Trophoblast cell (in vitro differentiated cells and primary cell): ENCODE measurements at regions not wholly inside any gene's neighbourhood (a gene's known extent, or its start where the extent isn't known, plus 50 kb on each side); places are given as distances from the start of the nearest gene placed in this dataset.

Source experiments
- DNase-seq, 2 donors: peaks; one replicate each; pipeline ENCODE4 v3.0.0-alpha.2; 2016
- H2AFZ ChIP-seq: 2 replicates; pipeline ENCODE4 v1.6.1; 2013; ENCODE audit warnings: low read length, moderate library complexity, mild to moderate bottlenecking; ENCODE audit not compliant: insufficient read depth, poor library complexity
- H2AK5ac ChIP-seq: 2 replicates; pipeline ENCODE4 v1.6.1; 2013; ENCODE audit warnings: mild to moderate bottlenecking, low read length
- H2BK120ac ChIP-seq: 2 replicates; pipeline ENCODE4 v1.6.1; 2013; ENCODE audit warnings: low read length, mild to moderate bottlenecking, moderate library complexity; ENCODE audit not compliant: insufficient read depth, poor library complexity
- H2BK12ac ChIP-seq: 2 replicates; pipeline ENCODE4 v1.6.1; 2013; ENCODE audit warnings: mild to moderate bottlenecking, low read length, moderate library complexity
- H2BK5ac ChIP-seq: 2 replicates; pipeline ENCODE4 v1.6.1; 2013; ENCODE audit warnings: low read length, low read depth, moderate library complexity, mild to moderate bottlenecking; ENCODE audit not compliant: poor library complexity
- H3K14ac ChIP-seq: 2 replicates; pipeline ENCODE4 v1.6.1; 2013; ENCODE audit warnings: mild to moderate bottlenecking, low read length
- H3K18ac ChIP-seq: 2 replicates; pipeline ENCODE4 v1.6.1; 2013; ENCODE audit warnings: mild to moderate bottlenecking, low read length
- H3K23ac ChIP-seq: 2 replicates; pipeline ENCODE4 v1.6.1; 2013; ENCODE audit warnings: low read length
- H3K27ac ChIP-seq: 2 replicates; pipeline ENCODE4 v1.5.1; 2013; ENCODE audit warnings: low read depth, mild to moderate bottlenecking, inconsistent platforms, low read length, moderate library complexity
- H3K27me3 ChIP-seq: 2 replicates; pipeline ENCODE4 v1.6.1; 2013; ENCODE audit warnings: inconsistent platforms, mild to moderate bottlenecking, low read length, moderate library complexity; ENCODE audit not compliant: insufficient read depth
- H3K36me3 ChIP-seq, 2 experiments: 1 replicate in 1 of 2; 2 replicates in 1 of 2; pipeline ENCODE4 v1.6.1; 2013; ENCODE audit warnings: low read length in 2 of 2, mild to moderate bottlenecking in 2 of 2, moderate library complexity in 1 of 2; ENCODE audit not compliant: insufficient read depth in 2 of 2, control insufficient read depth in 1 of 2
- H3K4ac ChIP-seq: 2 replicates; pipeline ENCODE4 v1.6.1; 2013; ENCODE audit warnings: low read depth, mild to moderate bottlenecking, low read length, moderate library complexity
- H3K4me1 ChIP-seq, 2 experiments: 1 replicate in 1 of 2; 2 replicates in 1 of 2; pipeline ENCODE4 v1.6.1; 2013; ENCODE audit warnings: low read length in 2 of 2, mild to moderate bottlenecking in 2 of 2, moderate library complexity in 1 of 2; ENCODE audit not compliant: insufficient read depth in 2 of 2, control insufficient read depth in 1 of 2
- H3K4me2 ChIP-seq: 2 replicates; pipeline ENCODE4 v1.6.1; 2013; ENCODE audit warnings: inconsistent platforms, mild to moderate bottlenecking, low read length, moderate library complexity
- H3K4me3 ChIP-seq: 2 replicates; pipeline ENCODE4 v1.5.1; 2013; ENCODE audit warnings: mild to moderate bottlenecking, low read depth, low read length, inconsistent platforms
- H3K79me1 ChIP-seq: one replicate; pipeline ENCODE4 v1.6.1; 2013; ENCODE audit warnings: low read length
- H3K79me2 ChIP-seq: 2 replicates; pipeline ENCODE4 v1.6.1; 2013; ENCODE audit warnings: low read length, mild to moderate bottlenecking; ENCODE audit not compliant: control insufficient read depth, insufficient read depth, poor library complexity
- H3K9ac ChIP-seq: 2 replicates; pipeline ENCODE4 v1.6.1; 2013; ENCODE audit warnings: mild to moderate bottlenecking, low read length
- H3K9me3 ChIP-seq: 2 replicates; pipeline ENCODE4 v1.6.1; 2013; ENCODE audit warnings: low read depth, mild to moderate bottlenecking, control low read depth, inconsistent platforms, low read length; ENCODE audit not compliant: insufficient read depth
- H4K12ac ChIP-seq: 2 replicates; pipeline ENCODE4 v1.6.1; 2013; ENCODE audit warnings: low read depth, mild to moderate bottlenecking, low read length, moderate library complexity
- H4K8ac ChIP-seq: 2 replicates; pipeline ENCODE4 v1.6.1; 2013; ENCODE audit warnings: low read depth, mild to moderate bottlenecking, low read length, moderate library complexity
- H4K91ac ChIP-seq: one replicate; pipeline ENCODE4 v1.6.1; 2013; ENCODE audit warnings: low read depth, mild to moderate bottlenecking, low read length, moderate library complexity
- WGBS: extraction: QIAGEN DNeasy Blood & Tissue Kit; methylation state at CpG from one replicate; pipeline ENCODE4 v1.1.7; 2013; ENCODE audit warnings: missing lambda C conversion rate; ENCODE audit not compliant: insufficient read length, insufficient coverage; ENCODE audit errors: extremely low coverage; 5-methylcytosine and 5-hydroxymethylcytosine counted together

GRCh38 chr6:144360401-144360800 is 75.3 kb downstream of the UTRN start:
- no peak overlapping the region for H4K8ac ChIP-seq
- H3K9me3 ChIP-seq: no peaks in the 10 kb centered on the region
- H2BK5ac ChIP-seq: no peak overlapping the region
- no peak overlapping the region for H4K12ac ChIP-seq
- no peak overlapping the region for H3K4ac ChIP-seq
- H3K4me1 ChIP-seq: peaks cover 5 to 6% of the 10 kb centered on the region in 2 experiments
- H3K18ac ChIP-seq: no peak overlapping the region
- H3K36me3 ChIP-seq: no peaks in the 10 kb centered on the region
- no peak overlapping the region for H3K23ac ChIP-seq
- no CpG with 5 or more reads among the region's 4 CpGs for WGBS
- H2AK5ac ChIP-seq: no peak overlapping the region
- H3K4me2 ChIP-seq: no peak overlapping the region
- no peak overlapping the region for H3K4me3 ChIP-seq
- H3K27ac ChIP-seq: no peak overlapping the region
- H3K79me2 ChIP-seq: no peaks in the 10 kb centered on the region
- no peak overlapping the region for H4K91ac ChIP-seq
- no peaks in the 10 kb centered on the region for H3K27me3 ChIP-seq
- H2BK12ac ChIP-seq: no peak overlapping the region
- H3K9ac ChIP-seq: no peak overlapping the region
- no peak overlapping the region for H3K14ac ChIP-seq
- H3K79me1 ChIP-seq: no peaks in the 10 kb centered on the region
- no peak overlapping the region for H2BK120ac ChIP-seq
- peak; percentile 53 to 70 for DNase-seq
- H2AFZ ChIP-seq: no peak overlapping the region

- DNase-seq: peak in 1 of 2 donors; percentile 25
- H4K91ac ChIP-seq: no peak overlapping the region
- no peak overlapping the region for H4K12ac ChIP-seq
- no peak overlapping the region for H3K27ac ChIP-seq
- no peak overlapping the region for H2AFZ ChIP-seq
- H3K27me3 ChIP-seq: no peaks in the 10 kb centered on the region
- no CpG with 5 or more reads among the region's 1 CpG for WGBS
- no peaks in the 10 kb centered on the region for H3K36me3 ChIP-seq
- no peak overlapping the region for H3K4ac ChIP-seq
- H2BK12ac ChIP-seq: no peak overlapping the region
- H3K4me1 ChIP-seq: peaks cover 5 to 6% of the 10 kb centered on the region in 2 experiments
- no peak overlapping the region for H3K18ac ChIP-seq
- H2AK5ac ChIP-seq: no peak overlapping the region
- no peak overlapping the region for H3K14ac ChIP-seq
- H4K8ac ChIP-seq: no peak overlapping the region
- no peak overlapping the region for H3K23ac ChIP-seq
- no peaks in the 10 kb centered on the region for H3K9me3 ChIP-seq
- H3K4me2 ChIP-seq: no peak overlapping the region
- H2BK5ac ChIP-seq: no peak overlapping the region
- no peak overlapping the region for H2BK120ac ChIP-seq
- H3K9ac ChIP-seq: no peak overlapping the region
- no peak overlapping the region for H3K4me3 ChIP-seq
- no peaks in the 10 kb centered on the region for H3K79me2 ChIP-seq
- no peaks in the 10 kb centered on the region for H3K79me1 ChIP-seq
Measured at GRCh38 chr6:144361016-144361415, 75.9 kb downstream of the UTRN start.

- no peak overlapping the region for H3K4ac ChIP-seq
- no peak overlapping the region for H2BK5ac ChIP-seq
- H3K14ac ChIP-seq: no peak overlapping the region
- no peak overlapping the region for H3K23ac ChIP-seq
- no peaks in the 10 kb centered on the region for H3K79me2 ChIP-seq
- H3K4me3 ChIP-seq: no peak overlapping the region
- peak in 1 of 2 donors; percentile 45 for DNase-seq
- WGBS: no CpG with 5 or more reads among the region's 5 CpGs
- H3K36me3 ChIP-seq: no peaks in the 10 kb centered on the region
- H3K27me3 ChIP-seq: no peaks in the 10 kb centered on the region
- H3K18ac ChIP-seq: peak overlapping the region; percentile 79
- H4K8ac ChIP-seq: no peak overlapping the region
- H3K4me2 ChIP-seq: no peak overlapping the region
- H3K4me1 ChIP-seq: peaks cover 5 to 6% of the 10 kb centered on the region in 2 experiments
- H4K12ac ChIP-seq: no peak overlapping the region
- no peak overlapping the region for H2AFZ ChIP-seq
- no peaks in the 10 kb centered on the region for H3K79me1 ChIP-seq
- peak overlapping the region; percentile 56 for H2AK5ac ChIP-seq
- H4K91ac ChIP-seq: no peak overlapping the region
- no peak overlapping the region for H3K9ac ChIP-seq
- no peak overlapping the region for H2BK120ac ChIP-seq
- no peaks in the 10 kb centered on the region for H3K9me3 ChIP-seq
- no peak overlapping the region for H3K27ac ChIP-seq
- H2BK12ac ChIP-seq: peak overlapping the region; percentile 53
Measured at GRCh38 chr6:144362042-144363018, 77.2 kb downstream of the UTRN start.

GRCh38 chr6:144364208-144364720 is 79.1 kb downstream of the UTRN start:
- no peak overlapping the region for H2AK5ac ChIP-seq
- H3K79me2 ChIP-seq: no peaks in the 10 kb centered on the region
- H3K27ac ChIP-seq: no peak overlapping the region
- no peak overlapping the region for H2BK12ac ChIP-seq
- no peak overlapping the region for H3K4me3 ChIP-seq
- H3K4me2 ChIP-seq: no peak overlapping the region
- H3K18ac ChIP-seq: no peak overlapping the region
- no peak overlapping the region for H2AFZ ChIP-seq
- no peak overlapping the region for H4K12ac ChIP-seq
- no peak overlapping the region for H3K4ac ChIP-seq
- no peak overlapping the region for H2BK120ac ChIP-seq
- no peak overlapping the region for H4K91ac ChIP-seq
- H4K8ac ChIP-seq: no peak overlapping the region
- WGBS: no CpG with 5 or more reads among the region's 7 CpGs
- peak in 1 of 2 donors; percentile 12 for DNase-seq
- no peaks in the 10 kb centered on the region for H3K9me3 ChIP-seq
- H3K9ac ChIP-seq: no peak overlapping the region
- H3K14ac ChIP-seq: no peak overlapping the region
- no peak overlapping the region for H3K23ac ChIP-seq
- H3K4me1 ChIP-seq: peaks cover 5 to 6% of the 10 kb centered on the region in 2 experiments
- no peak overlapping the region for H2BK5ac ChIP-seq
- peaks cover 0 to 1% of the 10 kb centered on the region in 2 experiments for H3K36me3 ChIP-seq
- no peaks in the 10 kb centered on the region for H3K27me3 ChIP-seq
- no peaks in the 10 kb centered on the region for H3K79me1 ChIP-seq
